AG09319 (cell line): ENCODE measurements at regions not wholly inside any gene's neighbourhood (a gene's known extent, or its start where the extent isn't known, plus 50 kb on each side); places are given as distances from the start of the nearest gene placed in this dataset.

Experiments used
- DNase-seq: peaks from one replicate; pipeline ENCODE4 v3.0.0-alpha.2; 2010; ENCODE audit warnings: low read depth; ENCODE audit errors: extremely low read depth
- TF ChIP-seq, protein P1 (sequence below): IDR thresholded peaks from 2 replicates; pipeline ENCODE4 v1.5.1; 2011; ENCODE audit warnings: low read depth, mild to moderate bottlenecking, inconsistent platforms, low read length, moderate library complexity

DNA sequence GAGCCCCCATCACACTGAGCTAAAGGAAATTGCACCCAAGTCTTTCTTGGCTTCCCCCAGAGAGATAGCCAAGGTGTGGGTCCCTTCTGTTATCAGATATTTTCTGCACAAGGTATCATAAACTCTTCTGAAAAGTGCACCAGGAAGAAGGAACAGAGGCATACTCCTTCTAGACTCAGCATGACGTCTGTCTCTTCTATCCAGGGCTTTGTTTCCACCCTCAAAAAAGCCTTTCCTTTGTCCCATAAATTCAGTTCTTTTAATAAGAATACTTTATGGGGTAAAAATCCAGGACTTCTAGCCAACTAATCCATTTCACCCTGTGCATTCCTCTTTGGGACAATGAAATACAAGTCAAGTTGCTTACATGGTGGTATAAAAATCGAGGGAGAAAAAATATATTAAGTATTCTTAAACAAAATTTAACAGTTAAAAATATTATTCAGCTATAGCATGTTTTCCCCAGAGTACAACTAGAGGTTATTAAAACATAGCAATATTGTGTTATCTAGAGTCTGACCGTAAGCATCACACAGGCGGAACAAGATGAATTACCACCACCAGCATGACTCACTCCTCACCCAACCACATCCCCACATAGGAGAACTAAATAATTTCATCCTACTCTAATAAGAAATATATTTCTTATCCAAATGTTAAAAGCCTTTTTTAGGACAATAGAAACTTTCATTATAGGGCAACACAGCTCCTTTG, 79.9 kb upstream of the GPC6 start:
- TF ChIP-seq, protein P1, sequence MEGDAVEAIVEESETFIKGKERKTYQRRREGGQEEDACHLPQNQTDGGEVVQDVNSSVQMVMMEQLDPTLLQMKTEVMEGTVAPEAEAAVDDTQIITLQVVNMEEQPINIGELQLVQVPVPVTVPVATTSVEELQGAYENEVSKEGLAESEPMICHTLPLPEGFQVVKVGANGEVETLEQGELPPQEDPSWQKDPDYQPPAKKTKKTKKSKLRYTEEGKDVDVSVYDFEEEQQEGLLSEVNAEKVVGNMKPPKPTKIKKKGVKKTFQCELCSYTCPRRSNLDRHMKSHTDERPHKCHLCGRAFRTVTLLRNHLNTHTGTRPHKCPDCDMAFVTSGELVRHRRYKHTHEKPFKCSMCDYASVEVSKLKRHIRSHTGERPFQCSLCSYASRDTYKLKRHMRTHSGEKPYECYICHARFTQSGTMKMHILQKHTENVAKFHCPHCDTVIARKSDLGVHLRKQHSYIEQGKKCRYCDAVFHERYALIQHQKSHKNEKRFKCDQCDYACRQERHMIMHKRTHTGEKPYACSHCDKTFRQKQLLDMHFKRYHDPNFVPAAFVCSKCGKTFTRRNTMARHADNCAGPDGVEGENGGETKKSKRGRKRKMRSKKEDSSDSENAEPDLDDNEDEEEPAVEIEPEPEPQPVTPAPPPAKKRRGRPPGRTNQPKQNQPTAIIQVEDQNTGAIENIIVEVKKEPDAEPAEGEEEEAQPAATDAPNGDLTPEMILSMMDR: no peak
- no peak for DNase-seq

DNA sequence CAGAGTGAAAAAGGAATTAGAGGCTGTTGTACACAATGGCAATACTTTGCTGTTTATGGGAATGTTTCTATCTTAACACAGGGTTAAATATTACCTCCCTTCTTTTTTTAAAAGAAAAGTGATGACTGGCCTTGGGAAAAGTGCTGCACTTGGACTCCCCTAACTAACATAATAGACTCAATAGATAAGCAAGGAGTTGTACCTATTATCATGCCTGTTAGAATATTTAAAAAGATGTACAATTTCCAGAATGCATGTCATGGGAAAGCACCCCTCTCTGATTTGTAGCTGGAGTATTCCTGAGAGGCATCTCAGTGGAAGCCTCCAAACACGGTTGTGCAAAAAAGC, 79.3 kb upstream of the GPC6 start:
- TF ChIP-seq, protein P1: no peak
- no peak for DNase-seq

- TF ChIP-seq, protein P1: no peak
- no peak for DNase-seq
Measured at GRCh38 chr13:93147946-93148345, 78.7 kb upstream of the GPC6 start.

DNA sequence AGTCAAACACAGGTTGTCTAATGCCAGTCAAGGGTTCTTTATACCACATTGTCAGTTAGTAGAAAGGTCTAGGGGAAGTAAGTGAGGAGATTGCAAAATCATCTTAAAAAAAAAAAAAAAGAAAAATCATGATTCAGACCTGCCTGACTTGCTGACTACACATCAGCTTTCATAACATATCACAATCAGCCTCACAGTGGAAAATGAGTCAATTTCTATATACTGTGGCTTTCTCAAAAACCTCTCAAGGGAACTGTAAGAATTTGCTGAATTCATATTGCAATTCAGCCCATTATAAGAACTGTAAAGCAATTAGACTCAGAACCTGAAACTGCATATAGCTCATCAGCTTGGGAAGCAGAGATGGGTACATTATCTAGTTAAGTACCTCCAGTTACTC, 75.3 kb upstream of the GPC6 start:
- DNase-seq: peak; percentile 4
- TF ChIP-seq, protein P1: no peak

- no peak for DNase-seq
- TF ChIP-seq, protein P1: no peak
Measured at GRCh38 chr13:93158565-93158964, 68.0 kb upstream of the GPC6 start.

- no peak for DNase-seq
- TF ChIP-seq, protein P1: no peak
Measured at GRCh38 chr13:93169980-93170379, 56.6 kb upstream of the GPC6 start.

DNA sequence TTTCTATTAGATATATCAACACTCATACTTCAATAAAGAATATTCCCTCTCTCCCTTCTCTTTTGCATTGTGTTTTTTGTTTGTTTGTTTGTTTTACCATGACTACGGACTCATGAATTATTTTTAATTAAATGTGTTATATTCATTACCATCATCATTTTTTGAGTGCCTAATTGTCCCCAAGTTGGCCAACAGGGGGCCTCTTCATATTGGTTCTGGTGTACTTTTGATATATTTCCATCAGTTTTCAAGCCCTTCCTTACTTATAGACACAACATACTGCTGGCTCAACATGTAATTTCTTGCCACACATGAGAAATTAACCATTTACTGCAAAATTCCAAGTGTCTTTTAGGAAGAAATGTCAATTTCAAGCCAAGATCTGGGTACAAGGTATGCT, 54.5 kb upstream of the GPC6 start:
- TF ChIP-seq, protein P1: peak; percentile 21
- no peak for DNase-seq
